ENCODE measurements at regions not wholly inside any gene's neighbourhood (a gene's known extent, or its start where the extent isn't known, plus 50 kb on each side); places are given as distances from the start of the nearest gene placed in this dataset.

DNA sequence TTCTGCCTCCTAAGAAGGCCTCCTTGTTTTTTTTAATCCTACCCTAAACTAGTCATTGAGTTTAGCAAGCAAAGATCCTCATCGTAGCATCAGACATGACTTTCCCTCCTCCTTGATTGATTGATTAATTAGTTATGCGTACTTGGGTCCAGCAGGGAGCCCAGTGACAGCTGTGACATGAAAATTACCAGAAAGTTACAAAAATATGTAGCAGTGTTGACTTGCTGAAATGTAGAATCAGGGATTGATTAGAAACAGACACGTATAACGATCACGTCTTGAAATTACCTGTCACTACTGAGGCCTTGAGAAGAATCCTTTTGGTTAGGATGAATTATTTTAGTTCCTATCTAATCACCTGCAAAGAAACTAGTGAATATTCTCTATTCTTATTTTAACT lies 167.4 kb upstream of the MPPED2 start:
- TF ChIP-seq, protein P1, sequence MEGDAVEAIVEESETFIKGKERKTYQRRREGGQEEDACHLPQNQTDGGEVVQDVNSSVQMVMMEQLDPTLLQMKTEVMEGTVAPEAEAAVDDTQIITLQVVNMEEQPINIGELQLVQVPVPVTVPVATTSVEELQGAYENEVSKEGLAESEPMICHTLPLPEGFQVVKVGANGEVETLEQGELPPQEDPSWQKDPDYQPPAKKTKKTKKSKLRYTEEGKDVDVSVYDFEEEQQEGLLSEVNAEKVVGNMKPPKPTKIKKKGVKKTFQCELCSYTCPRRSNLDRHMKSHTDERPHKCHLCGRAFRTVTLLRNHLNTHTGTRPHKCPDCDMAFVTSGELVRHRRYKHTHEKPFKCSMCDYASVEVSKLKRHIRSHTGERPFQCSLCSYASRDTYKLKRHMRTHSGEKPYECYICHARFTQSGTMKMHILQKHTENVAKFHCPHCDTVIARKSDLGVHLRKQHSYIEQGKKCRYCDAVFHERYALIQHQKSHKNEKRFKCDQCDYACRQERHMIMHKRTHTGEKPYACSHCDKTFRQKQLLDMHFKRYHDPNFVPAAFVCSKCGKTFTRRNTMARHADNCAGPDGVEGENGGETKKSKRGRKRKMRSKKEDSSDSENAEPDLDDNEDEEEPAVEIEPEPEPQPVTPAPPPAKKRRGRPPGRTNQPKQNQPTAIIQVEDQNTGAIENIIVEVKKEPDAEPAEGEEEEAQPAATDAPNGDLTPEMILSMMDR (conservative IDR thresholded peaks at IDR 0.05 in 1 of 2, IDR thresholded peaks at IDR 0.05 in 1 of 2; ENCODE audit: low read depth in 1 of 2, low read length in 2 of 2): no peak
- no peak for TF ChIP-seq EZH2 (IDR thresholded peaks at IDR 0.05; ENCODE audit: low read length, missing control alignments)

All from fibroblast of lung (primary cell).